GM23248 (cell line): ENCODE measurements at regions not wholly inside any gene's neighbourhood (a gene's known extent, or its start where the extent isn't known, plus 50 kb on each side); places are given as distances from the start of the nearest gene placed in this dataset.

ENCODE experiments used
- EZH2 ChIP-seq: fragments of 200-600 bp; sonication (generic); IDR thresholded peaks from 2 replicates; pipeline ENCODE4 v1.6.1; 2018; ENCODE audit warnings: antibody characterized with exemption, mild to moderate bottlenecking; ENCODE audit not compliant: insufficient read depth, poor library complexity, severe bottlenecking
- EZH2phosphoT487 ChIP-seq: fragments of 200-600 bp; sonication (generic); IDR thresholded peaks from 2 replicates; pipeline ENCODE4 v1.6.1; 2018; ENCODE audit warnings: antibody characterized with exemption, moderate library complexity, mild to moderate bottlenecking, low read depth; ENCODE audit not compliant: insufficient read depth

- TF ChIP-seq EZH2phosphoT487 (no peak), EZH2 (no peak)
Measured at GRCh38 chr1:168792142-168792541, 63.1 kb upstream of the DPT start.
